Activated naive CD4-positive, alpha-beta T cell (primary cell): ENCODE measurements at regions not wholly inside any gene's neighbourhood (a gene's known extent, or its start where the extent isn't known, plus 50 kb on each side); places are given as distances from the start of the nearest gene placed in this dataset.

Experiments used
- DNase-seq, 4 experiments: peaks; one replicate each; lab custom pipeline; 2025; lab: John Stamatoyannopoulos, UW

DNA sequence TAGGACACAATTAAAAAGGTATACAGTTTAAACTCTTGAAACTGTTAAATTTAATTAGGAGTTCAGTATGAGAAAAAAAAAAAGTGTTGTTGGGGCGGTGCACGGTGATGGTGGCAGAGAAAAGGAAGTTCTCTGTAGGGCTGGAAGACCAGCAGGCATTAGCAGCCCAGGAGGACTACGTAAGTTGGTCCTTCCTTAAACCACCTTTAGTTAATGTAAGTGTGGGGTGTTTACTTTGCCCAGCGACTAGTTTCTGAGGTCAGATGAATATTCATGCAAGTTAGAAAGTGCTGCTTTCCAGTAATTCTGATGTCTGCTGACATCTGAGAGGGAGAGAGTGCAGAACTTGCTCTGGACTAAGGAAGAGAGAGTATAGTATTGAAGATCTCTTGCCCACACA, 54.9 kb downstream of the NKX2-1 start:
- DNase-seq = no peak

DNA sequence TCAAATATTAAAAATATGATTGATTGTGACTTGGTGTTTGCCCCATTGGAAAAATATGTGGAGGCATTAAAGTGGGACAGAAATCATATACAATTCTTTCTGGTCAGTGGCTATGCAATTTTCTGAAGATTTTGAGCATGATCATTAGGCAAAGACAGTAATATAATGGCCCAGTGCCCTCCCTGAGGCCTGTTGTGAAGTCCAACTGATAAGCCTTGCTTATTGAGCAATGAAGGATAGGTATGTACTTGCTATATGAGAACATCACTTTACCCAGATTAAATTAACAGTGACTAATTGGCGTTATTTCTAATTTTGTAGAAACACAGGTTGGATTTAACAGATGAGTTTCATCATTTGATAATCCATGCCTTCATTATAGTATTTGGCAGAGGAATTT, 57.1 kb downstream of the NKX2-1 start:
- no peak for DNase-seq

DNA sequence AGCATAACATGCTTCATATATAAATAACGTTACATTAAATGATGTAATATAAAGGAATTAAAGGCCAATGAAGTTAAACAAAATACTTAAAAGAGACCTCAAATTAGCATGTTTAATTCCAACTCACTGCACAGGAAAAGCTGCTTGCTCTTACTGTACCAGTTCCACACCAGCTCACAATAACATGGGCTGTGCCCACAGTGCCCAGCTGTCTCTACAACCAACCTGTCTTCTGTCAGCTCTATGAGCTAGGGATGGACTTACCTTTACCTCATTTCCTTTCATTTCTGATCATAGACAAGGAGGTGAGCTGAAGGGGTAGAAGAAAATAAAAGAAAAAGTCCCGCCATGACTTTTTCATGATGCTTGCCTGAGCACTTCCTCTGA, 64.8 kb downstream of the NKX2-1 start:
- no peak for DNase-seq

DNA sequence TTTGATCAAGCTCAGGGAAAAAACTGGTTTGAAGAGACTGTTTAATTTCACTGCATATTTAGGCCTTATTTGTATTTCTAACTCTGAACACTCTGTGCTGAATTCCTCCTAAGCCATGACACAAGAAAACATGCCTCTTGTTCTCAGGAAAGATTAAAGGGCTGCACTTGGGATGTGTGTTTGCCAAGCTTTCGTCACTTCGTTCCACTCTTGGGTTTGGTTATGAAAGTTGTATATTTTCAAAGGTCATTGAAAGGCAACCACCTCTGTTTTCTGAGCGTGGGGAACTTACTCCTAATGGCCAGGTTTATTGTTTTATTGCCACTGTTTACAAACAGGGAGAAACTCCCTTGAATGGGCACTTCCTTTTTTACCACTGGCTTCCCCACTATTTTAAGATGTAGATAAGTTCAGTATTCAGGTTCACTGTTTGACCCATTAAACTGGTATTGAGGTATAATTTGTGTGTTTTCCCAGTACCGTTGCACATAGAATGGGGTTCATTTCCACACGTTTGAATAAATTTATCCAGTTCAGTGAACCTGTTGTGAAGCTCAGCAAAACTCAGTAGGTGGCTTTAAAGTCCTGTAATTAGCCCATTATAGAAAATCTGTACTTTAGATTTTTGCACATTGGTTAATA, 65.3 kb downstream of the NKX2-1 start:
- no peak for DNase-seq

DNA sequence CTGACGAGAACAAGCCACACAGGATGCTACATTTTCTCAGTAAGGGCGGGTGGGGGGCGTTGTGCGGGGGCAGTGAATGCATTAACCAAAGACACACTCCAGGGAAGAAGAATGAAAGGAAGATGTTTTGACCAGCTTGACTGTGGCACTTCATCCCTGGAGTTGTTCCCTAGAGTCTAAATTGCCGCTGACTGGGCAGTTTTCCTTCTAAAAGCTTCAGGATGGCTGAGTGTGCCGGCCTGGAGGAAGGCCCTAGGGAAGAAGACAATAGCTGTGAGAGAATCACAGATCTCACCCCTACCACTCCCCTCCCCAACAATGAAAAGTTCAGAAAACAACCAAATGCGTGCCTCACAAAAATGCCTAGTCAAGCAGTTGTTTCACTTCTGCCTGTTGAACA, 67.2 kb downstream of the NKX2-1 start:
- DNase-seq = no peak

DNA sequence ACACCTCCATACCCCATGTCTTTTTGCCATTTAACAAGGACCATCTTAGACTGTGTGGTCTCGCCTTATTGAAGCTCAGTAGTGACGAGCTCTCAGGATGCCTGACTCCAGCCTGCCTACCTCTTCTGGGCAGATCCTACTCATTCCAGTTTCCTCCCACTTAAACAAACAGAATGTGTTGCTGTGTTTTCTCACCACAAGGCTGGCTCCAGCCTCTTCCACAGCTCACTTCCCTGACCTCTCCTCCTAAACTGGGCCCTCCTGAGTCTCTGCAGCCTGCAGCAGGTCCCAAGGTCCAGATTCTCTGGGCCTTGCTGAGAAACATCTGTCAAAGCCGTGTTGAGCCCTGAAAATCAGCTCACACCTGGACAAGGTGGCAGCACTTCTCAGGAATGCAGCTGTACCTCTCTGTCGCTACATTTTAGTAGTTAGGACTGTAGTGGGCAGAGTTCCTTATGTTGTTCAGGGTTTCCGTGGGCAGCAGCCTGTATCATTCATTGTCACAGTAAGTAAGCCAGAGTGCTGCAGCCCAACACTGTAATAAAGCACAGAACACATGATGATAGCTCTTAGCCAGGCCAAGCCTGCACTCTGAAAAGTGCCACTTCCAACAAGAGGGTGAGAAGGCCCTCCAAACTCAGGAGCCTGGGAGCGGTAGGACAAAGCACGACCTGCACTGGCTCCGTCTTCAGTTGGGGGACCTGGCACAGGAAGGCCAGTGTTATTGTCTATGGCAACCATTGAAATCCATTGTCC, 68.5 kb downstream of the NKX2-1 start:
- DNase-seq = no peak

DNA sequence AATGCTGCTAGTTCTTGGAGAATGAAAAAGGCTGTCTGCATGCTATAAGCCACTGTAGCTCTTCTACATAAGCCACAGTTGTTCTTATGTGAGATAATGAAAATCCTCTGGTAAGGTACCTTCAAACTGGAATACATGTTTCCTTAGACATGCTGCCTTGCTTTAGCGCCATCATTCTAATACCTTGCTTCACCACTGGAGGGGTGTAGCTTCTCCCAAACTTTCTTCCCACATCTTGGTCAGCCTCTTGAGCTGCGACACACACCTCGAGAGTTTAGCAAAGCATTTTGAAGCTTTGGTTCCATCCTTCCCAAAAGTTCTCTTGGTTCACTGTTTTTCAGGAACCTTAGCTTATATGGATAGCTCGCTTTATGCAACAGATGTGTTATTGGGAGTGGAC, 69.5 kb downstream of the NKX2-1 start:
- DNase-seq = no peak

DNA sequence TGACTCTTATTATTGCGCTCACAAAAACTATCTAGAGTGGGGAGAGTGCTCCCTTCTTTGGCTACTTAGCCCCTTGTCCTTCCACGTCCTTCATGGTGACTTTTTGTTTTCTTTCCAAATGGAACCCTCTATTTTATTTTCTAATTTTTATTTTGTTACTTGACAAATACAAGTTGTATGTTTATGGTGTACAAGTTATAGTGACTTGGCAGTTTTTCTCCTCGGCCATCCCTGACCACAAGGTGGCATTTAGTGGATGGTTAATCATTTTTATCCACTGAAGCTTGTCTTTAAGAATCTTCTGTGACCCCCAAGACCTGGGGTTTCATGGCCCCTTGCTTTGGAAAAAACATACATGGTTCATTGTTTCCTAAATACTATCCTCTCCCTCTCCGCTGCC, 70.1 kb downstream of the NKX2-1 start:
- no peak for DNase-seq

DNA sequence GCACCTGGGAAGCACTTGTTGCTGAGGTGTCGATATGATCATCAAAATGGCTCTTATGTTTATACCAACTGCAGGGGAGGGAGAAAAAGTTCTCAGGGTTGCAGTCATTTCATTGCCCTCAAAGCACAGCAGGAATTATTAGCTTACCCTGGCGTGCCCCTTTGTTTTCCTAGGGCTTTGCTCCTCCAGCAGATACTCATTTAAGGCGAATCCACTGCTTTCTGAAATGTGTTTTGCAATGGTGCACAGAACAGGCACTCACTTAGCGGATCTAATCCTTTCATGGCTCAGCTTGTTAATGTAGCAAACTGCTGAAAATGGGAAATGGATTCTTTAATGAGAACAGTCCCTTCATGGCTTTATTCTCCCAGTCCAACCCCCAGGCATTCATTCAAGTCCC, 76.7 kb downstream of the NKX2-1 start:
- no peak for DNase-seq

DNA sequence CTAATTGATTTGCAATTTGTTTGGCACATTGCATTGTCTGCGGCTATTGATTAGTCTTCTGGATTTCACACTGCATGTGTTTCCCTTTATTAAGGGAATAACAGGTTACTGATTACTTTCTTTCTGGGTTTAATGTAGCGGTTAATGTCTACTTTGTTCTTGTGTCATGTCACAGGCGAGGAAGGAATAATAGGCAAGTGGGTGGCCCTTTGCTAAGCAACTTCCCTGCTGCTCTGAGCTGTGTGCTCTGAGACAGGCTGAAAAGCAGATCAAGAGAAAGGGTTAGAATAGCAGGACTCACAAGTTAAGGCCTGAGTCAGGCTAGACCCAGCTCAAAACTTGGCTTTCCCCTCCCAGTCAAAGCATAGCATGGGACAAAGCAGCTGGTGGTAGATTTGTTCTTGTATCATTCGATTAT, 77.2 kb downstream of the NKX2-1 start:
- no peak for DNase-seq

DNA sequence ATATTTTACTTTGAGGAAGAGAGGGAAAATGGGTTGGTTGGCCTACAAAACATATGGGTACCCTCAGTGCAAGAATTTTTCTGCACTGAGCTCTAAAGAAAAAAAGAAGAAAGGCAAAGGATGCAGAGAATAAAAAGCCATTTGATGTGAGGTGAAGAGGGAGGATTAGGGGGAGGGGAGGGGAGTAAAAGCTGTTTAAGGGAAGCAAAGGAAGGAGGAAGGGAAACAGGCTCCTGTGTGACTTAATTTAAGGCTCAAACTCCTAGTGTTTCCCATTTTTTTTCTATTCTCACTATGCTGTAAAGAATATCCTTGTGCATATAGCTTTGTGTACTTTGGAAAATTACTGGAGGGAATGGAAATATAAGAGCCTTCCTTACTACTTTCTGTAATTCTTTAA, 78.7 kb downstream of the NKX2-1 start:
- DNase-seq = no peak

DNA sequence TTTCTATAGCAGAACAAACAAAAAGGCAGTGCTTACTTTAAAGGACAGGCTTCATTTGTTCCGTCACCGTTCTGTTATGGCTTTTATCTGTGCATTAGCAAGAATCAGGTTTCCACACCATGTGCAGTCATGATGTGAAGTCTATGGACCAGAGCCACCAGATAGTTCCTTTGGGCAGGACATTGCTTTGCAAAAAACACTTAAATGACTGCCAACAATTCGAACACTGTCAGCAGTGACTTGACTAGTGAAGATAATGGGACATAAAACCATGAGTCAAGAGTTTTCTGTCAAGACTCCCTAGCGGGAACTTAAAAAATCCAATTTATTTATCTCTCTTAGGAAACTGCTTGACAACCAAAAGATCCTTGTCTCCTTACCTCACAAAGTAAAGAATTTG, 80.3 kb downstream of the NKX2-1 start:
- DNase-seq = no peak

DNA sequence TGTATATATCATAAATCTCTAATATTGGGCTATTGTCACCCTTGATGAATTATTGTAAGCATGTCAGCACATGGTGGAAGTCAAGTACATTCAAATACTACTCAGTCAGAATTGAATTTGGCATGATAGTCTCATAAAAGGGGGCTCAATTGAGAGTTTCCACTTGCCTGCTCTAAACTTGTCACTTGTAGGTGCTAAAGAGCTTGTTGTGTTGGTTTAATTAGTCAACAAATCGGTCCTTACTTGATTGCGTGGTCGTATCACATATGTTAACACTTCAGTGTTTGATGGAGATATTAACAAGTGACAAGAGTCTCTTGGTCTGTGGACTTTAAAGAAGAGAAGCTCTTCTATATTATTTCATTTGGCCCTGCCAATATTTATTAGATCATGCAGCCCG, 81.1 kb downstream of the NKX2-1 start:
- DNase-seq = no peak

DNA sequence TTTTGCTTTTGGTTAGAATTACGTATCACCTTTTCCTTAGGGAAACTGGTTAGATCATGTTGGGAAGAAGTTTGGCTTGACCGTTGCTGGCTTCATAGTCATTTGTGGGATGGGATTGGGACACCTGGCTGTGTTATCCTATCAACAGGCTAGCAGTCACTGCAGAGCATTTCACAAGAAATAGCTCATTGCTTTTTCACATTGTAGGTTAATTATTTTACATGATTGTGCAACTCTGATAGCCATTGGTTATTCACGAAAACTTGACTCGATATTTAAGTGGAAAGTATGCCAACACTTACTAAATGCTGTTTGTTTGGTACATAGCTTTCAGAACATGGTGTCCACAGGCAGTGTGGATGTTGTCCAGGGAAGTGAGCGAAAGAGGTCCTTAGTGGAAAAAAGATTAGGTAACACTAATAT, 89.4 kb downstream of the NKX2-1 start:
- no peak for DNase-seq

DNA sequence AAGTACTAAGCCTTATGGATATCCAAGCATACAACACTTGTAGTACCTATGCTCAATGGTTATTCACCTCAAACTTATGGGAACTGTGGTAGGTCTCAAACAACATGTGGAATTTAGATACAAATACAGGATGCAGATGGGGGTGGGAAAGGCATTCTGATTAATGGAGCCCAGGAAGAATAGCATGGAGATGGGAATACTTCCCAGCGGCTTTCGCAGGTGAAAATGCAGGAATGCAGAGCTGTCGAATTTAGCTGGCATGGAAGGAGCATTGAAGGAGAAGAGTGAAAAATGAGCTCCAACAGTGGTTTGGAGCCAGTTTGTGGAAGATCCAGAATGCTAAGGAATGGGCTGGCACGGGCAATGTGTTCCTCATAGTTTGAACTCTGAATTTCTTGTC, 89.9 kb downstream of the NKX2-1 start:
- DNase-seq = no peak

DNA sequence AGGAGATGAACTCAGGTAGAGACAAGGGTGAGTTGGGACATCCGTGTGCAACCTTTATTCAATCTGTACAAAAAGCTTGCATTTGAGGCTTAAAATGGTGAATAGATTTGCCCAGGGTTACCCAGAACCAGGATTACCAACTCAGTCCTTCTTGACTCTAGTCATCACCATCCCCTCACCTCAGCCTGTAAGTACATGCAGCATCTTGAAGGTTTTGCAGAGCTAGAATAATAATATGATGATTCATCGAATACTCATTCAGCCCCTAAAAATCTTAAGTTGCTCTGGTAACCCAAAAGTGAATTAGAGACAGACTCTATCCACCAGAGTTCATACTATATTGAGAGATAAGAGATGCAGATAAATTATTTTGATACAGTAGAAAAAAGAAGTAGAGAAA, 90.3 kb downstream of the NKX2-1 start:
- no peak for DNase-seq

DNA sequence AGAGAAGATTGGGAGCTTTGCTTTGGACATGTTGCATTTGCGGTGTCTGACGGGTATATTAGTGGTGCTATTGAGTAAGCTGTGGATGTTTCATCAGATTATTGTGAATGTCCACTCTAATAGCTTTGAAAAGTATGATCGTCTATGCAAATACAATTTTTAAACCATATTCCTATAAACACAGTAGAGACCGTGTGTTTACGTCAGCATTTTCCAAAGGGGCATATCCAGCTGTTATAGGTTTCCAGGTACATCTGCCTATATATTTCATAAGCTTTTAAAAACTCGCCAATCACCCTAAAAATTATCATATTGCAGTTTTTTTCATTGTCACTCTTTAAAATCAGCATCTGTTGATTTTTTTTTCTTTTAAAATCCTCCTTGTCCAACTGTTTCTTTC, 91.7 kb downstream of the NKX2-1 start:
- DNase-seq = no peak

DNA sequence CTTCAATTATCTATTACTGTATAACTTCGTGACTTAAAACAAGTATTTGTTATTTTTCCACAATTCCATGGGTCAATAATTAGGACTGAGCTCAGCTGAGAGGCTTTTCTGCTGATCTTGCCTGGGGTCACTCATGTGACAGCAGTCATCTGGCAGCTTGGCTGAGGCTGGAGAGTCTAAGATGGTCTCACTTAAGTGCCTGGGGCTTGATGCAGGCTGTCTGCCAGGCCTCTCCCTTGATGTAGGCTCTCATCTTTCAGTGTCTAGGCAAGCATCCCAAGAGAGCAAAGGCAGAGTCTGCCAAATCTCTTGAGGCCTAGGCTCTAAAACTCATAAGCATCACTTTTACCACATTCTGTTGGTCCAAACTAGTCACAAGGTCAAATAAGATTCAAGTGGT, 93.2 kb downstream of the NKX2-1 start:
- no peak for DNase-seq

DNA sequence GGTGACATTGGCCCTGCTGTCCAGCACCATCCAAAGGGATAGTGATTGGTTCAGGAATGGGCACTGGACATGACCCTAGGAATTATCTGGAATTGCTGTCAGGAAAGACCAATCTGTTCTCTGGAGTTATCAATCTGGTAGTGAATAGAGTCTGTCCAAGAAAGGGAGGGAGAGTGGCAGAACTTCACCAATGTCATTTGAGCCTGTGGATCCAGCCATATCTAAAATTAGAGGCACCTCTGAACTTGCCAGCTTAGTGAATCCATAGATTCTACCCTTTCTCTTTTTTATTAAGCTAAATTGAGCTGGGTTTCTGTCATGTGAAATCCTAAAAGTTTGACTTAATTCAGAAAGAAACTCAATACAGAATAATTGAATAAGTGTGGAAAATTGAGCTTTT, 93.9 kb downstream of the NKX2-1 start:
- DNase-seq = no peak

DNA sequence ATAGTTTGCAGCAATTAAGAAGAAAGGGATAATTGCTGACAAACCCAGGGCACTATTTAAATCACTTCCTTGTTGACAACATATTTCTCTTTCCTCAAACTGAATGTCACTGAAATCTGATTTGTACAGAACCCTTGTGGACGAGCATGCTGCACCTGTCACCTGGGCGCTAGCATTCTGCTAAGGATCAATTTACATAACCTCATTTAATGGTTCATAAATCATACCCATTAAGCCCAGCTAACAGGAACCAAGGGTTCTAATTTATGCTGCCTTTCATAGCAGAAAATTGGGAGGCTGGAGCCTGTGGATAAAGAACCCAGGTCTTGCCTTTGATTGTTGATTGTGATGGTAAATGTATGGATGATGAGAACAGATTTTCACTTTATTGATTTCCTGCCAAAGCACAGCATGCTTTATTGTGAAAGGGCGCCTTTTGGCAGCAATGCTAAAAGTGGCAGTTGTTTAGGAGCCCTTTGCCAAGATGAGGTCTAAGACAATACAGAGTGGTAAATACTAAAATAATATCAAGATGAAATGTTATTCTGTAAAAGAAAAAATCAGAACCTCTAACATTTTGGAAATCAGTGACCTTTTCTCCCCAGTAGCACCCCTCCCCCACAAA, 95.4 kb downstream of the NKX2-1 start:
- DNase-seq = no peak

DNA sequence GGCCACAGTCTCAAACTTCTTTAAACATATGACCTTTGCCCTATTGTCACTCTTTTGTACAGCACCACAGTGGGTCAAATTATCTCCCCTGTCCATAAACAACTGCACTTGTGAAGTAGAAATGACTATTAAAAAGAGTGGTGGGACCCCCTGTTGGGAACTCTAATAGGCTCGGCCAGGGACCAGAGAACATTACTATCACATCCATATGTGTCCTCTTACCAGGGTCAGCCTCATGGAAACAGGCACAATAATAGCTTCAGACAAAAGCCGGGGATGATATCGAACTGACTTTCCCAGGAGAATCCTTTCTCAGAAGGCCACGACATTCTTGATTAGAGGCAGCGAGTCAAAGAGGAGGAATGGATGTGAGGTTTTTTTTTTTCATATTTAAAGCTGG, 96.6 kb downstream of the NKX2-1 start:
- DNase-seq = no peak

DNA sequence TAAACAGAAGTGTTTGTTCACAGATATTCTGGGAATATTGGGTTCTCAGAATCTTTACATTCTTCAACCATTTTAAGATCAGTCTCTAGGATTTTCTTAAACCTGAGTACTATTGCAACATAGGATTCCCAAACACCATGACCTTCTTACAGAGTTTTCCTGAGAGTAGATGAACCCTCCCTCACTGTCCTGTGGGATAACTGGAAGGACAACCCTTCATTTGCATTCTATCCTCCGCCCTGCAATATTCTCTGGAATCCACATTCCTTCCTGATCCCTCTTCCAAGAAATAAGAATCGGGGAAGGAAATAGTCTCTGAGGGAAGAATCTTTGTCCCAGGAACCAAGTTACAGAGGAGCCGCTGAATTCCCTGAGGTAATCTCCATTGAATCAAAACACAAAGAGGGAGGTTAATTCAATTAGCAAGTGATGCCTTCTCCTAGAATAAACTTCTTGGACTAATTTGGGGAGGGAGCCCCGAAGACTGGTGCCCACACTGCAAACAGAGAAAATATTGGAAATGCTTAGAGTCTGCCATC, 99.8 kb upstream of the MBIP start:
- DNase-seq = no peak

DNA sequence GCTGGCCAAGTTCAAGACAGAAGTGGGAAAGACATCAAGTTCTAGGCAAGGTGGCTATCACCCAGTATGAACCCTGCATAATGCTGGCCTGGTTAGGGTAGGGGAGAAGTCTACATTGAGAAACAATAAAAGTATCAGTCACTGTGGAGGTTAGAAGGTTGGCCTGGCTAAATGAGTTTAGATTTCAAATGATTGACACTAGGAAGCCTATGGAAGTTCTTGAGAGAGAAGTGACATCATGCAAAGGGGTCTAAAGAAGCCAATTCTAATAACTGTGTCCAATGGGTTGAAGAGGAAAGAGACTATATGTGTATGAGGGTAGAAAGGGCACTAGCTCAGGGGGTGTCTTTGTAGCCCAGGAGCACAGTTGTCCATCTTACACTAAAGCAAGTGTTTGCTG, 98.5 kb upstream of the MBIP start:
- DNase-seq = no peak
